HL-60 (cell line): ENCODE measurements at regions not wholly inside any gene's neighbourhood (a gene's known extent, or its start where the extent isn't known, plus 50 kb on each side); places are given as distances from the start of the nearest gene placed in this dataset.

Source experiments
- GABPA ChIP-seq: IDR thresholded peaks from 2 replicates; pipeline ENCODE4 v1.6.1; 2012; ENCODE audit warnings: low read depth
- POLR2AphosphoS5 ChIP-seq: IDR thresholded peaks from 2 replicates; pipeline ENCODE4 v1.6.1; 2012; ENCODE audit warnings: low read depth
- TF ChIP-seq, protein P1 (sequence below): IDR thresholded peaks from one replicate; pipeline ENCODE4 v1.5.1; 2011; ENCODE audit warnings: low read length, control low read depth, inconsistent platforms; ENCODE audit not compliant: insufficient read depth

DNA sequence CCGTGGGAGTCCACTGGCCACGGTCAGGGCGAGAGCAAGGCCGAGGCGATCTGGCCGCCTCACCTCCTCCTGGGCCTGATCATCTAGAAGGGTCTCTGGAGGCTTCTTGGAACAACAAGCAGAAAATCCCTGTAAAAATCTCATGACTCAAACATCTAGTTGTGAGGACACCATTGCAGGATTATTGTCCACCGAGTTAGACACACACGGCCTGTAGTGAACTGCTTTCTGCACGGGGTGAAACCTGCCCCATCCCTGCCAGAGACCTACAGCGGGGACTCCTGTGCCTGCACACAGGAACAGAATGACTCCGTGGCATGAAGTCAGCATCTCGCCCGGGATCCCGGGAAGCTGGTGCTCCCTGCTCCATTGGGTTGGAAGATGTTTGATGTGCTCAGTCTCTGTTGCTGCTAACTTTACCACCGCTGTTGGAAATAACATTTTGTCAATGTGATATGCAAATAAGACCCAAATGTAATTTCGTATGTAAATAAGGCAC lies 267.0 kb upstream of the TCERG1L start:
- TF ChIP-seq, protein P1, sequence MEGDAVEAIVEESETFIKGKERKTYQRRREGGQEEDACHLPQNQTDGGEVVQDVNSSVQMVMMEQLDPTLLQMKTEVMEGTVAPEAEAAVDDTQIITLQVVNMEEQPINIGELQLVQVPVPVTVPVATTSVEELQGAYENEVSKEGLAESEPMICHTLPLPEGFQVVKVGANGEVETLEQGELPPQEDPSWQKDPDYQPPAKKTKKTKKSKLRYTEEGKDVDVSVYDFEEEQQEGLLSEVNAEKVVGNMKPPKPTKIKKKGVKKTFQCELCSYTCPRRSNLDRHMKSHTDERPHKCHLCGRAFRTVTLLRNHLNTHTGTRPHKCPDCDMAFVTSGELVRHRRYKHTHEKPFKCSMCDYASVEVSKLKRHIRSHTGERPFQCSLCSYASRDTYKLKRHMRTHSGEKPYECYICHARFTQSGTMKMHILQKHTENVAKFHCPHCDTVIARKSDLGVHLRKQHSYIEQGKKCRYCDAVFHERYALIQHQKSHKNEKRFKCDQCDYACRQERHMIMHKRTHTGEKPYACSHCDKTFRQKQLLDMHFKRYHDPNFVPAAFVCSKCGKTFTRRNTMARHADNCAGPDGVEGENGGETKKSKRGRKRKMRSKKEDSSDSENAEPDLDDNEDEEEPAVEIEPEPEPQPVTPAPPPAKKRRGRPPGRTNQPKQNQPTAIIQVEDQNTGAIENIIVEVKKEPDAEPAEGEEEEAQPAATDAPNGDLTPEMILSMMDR = no peak
- TF ChIP-seq POLR2AphosphoS5 = no peak
- no peak for TF ChIP-seq GABPA
